ENCODE measurements at regions not wholly inside any gene's neighbourhood (a gene's known extent, or its start where the extent isn't known, plus 50 kb on each side); places are given as distances from the start of the nearest gene placed in this dataset.
"Not testable (repeated sequence)": the region's sequence is repeated elsewhere in the genome, so short reads cannot be mapped to it uniquely, and the experiment has no call there.

GRCh38 chr2:37742286-37742685, 70.8 kb upstream of the CDC42EP3 start:
- H3K27me3 ChIP-seq (ENCODE audit: insufficient read depth, low read length), result no peaks in the 10 kb centered on the region
- H3K36me3 ChIP-seq (ENCODE audit: insufficient read depth, low read length), result no peaks in the 10 kb centered on the region
- H4K20me1 ChIP-seq (ENCODE audit: insufficient read depth, low read length), result no peaks in the 10 kb centered on the region
- no peak for TF ChIP-seq CTCF (IDR thresholded peaks at IDR 0.05; ENCODE audit: extremely low read depth, low read depth, low read length)
- DNase-seq (ENCODE audit: insufficient read length, low spot score, missing footprints), result peak; percentile 32
- H2AFZ ChIP-seq (ENCODE audit: low read length), result peak overlapping the region; percentile 27
- H3K4me1 ChIP-seq (ENCODE audit: insufficient read depth, low read length), result peaks cover 11% of the 10 kb centered on the region
- H3K4me3 ChIP-seq (ENCODE audit: insufficient read depth, low read length), result no peak overlapping the region
- H3K4me2 ChIP-seq (ENCODE audit: insufficient read depth, low read length), result no peak overlapping the region
- H3K79me2 ChIP-seq (ENCODE audit: insufficient read depth, low read length), result no peaks in the 10 kb centered on the region
- H3K27ac ChIP-seq (ENCODE audit: low read depth, low read length), result peak overlapping the region; percentile 60
- no peaks in the 10 kb centered on the region for H3K9me3 ChIP-seq (ENCODE audit: low read depth, low read length)

- no peak overlapping the region for H3K4me2 ChIP-seq (ENCODE audit: insufficient read depth, low read length)
- no peaks in the 10 kb centered on the region for H3K79me2 ChIP-seq (ENCODE audit: insufficient read depth, low read length)
- no peak for DNase-seq (ENCODE audit: insufficient read length, low spot score, missing footprints)
- H3K27ac ChIP-seq (ENCODE audit: low read depth, low read length), result no peak overlapping the region
- H3K36me3 ChIP-seq (ENCODE audit: insufficient read depth, low read length), result no peaks in the 10 kb centered on the region
- no peaks in the 10 kb centered on the region for H3K27me3 ChIP-seq (ENCODE audit: insufficient read depth, low read length)
- peaks cover 7% of the 10 kb centered on the region for H3K4me1 ChIP-seq (ENCODE audit: insufficient read depth, low read length)
- no peak overlapping the region for H3K4me3 ChIP-seq (ENCODE audit: insufficient read depth, low read length)
- no peak overlapping the region for H2AFZ ChIP-seq (ENCODE audit: low read length)
- TF ChIP-seq CTCF (IDR thresholded peaks at IDR 0.05; ENCODE audit: extremely low read depth, low read depth, low read length), result no peak
- no peaks in the 10 kb centered on the region for H4K20me1 ChIP-seq (ENCODE audit: insufficient read depth, low read length)
- no peaks in the 10 kb centered on the region for H3K9me3 ChIP-seq (ENCODE audit: low read depth, low read length)
Observed at GRCh38 chr2:37744010-37744409, 72.6 kb upstream of the CDC42EP3 start.

GRCh38 chr2:37744961-37745360, 73.5 kb upstream of the CDC42EP3 start:
- H3K27me3 ChIP-seq (ENCODE audit: insufficient read depth, low read length); H3K9me3 ChIP-seq (ENCODE audit: low read depth, low read length); H3K79me2 ChIP-seq (ENCODE audit: insufficient read depth, low read length); H3K36me3 ChIP-seq (ENCODE audit: insufficient read depth, low read length); H3K27ac ChIP-seq (ENCODE audit: low read depth, low read length); DNase-seq (ENCODE audit: insufficient read length, low spot score, missing footprints); H3K4me1 ChIP-seq (ENCODE audit: insufficient read depth, low read length); H3K4me3 ChIP-seq (ENCODE audit: insufficient read depth, low read length); H2AFZ ChIP-seq (ENCODE audit: low read length); H3K4me2 ChIP-seq (ENCODE audit: insufficient read depth, low read length); H4K20me1 ChIP-seq (ENCODE audit: insufficient read depth, low read length): not testable (repeated sequence)

- H2AFZ ChIP-seq (ENCODE audit: low read length); H3K27ac ChIP-seq (ENCODE audit: low read depth, low read length); H3K4me1 ChIP-seq (ENCODE audit: insufficient read depth, low read length); H3K4me3 ChIP-seq (ENCODE audit: insufficient read depth, low read length); H4K20me1 ChIP-seq (ENCODE audit: insufficient read depth, low read length); H3K9me3 ChIP-seq (ENCODE audit: low read depth, low read length); H3K27me3 ChIP-seq (ENCODE audit: insufficient read depth, low read length); H3K36me3 ChIP-seq (ENCODE audit: insufficient read depth, low read length); H3K4me2 ChIP-seq (ENCODE audit: insufficient read depth, low read length); H3K79me2 ChIP-seq (ENCODE audit: insufficient read depth, low read length); DNase-seq (ENCODE audit: insufficient read length, low spot score, missing footprints): not testable (repeated sequence)
Observed at GRCh38 chr2:37746011-37746410, 74.6 kb upstream of the CDC42EP3 start.

- no peak for DNase-seq (ENCODE audit: insufficient read length, low spot score, missing footprints)
- Histone ChIP-seq H3K4me1 (ENCODE audit: insufficient read depth, low read length) (peaks cover 5% of the 10 kb centered on the region), H3K4me3 (ENCODE audit: insufficient read depth, low read length) (no peak overlapping the region), H3K27me3 (ENCODE audit: insufficient read depth, low read length) (no peaks in the 10 kb centered on the region), H3K79me2 (ENCODE audit: insufficient read depth, low read length) (no peaks in the 10 kb centered on the region), H2AFZ (ENCODE audit: low read length) (no peak overlapping the region), H3K27ac (ENCODE audit: low read depth, low read length) (no peak overlapping the region), H3K9me3 (ENCODE audit: low read depth, low read length) (no peaks in the 10 kb centered on the region), H3K4me2 (ENCODE audit: insufficient read depth, low read length) (no peak overlapping the region), H4K20me1 (ENCODE audit: insufficient read depth, low read length) (no peaks in the 10 kb centered on the region), H3K36me3 (ENCODE audit: insufficient read depth, low read length) (no peaks in the 10 kb centered on the region)
- TF ChIP-seq CTCF (IDR thresholded peaks at IDR 0.05; ENCODE audit: extremely low read depth, low read depth, low read length), result no peak
Observed at GRCh38 chr2:37746883-37747282, 75.4 kb upstream of the CDC42EP3 start.
